ENCODE measurements at regions not wholly inside any gene's neighbourhood (a gene's known extent, or its start where the extent isn't known, plus 50 kb on each side); places are given as distances from the start of the nearest gene placed in this dataset.

DNA sequence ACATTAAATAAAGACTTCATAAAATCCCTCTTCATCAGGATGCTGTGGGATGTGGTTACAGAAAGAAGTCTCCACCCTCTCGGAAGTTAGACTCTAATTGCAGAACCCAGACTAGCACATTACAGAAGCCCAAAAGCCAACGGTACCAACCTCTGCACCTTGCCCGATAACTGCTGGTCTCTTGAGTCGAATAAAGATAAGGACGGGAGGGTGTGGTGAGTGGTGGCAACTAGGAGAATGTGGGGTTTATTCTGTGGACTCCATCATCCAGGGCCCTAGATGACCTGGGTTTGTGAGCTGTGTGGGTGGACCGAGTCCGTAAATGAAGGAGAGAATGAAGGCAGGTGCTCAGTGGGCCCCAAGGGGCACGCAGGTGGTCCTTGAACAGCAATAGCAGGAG lies 462.8 kb upstream of the ID2 start:
- DNase-seq = no peak

DNA sequence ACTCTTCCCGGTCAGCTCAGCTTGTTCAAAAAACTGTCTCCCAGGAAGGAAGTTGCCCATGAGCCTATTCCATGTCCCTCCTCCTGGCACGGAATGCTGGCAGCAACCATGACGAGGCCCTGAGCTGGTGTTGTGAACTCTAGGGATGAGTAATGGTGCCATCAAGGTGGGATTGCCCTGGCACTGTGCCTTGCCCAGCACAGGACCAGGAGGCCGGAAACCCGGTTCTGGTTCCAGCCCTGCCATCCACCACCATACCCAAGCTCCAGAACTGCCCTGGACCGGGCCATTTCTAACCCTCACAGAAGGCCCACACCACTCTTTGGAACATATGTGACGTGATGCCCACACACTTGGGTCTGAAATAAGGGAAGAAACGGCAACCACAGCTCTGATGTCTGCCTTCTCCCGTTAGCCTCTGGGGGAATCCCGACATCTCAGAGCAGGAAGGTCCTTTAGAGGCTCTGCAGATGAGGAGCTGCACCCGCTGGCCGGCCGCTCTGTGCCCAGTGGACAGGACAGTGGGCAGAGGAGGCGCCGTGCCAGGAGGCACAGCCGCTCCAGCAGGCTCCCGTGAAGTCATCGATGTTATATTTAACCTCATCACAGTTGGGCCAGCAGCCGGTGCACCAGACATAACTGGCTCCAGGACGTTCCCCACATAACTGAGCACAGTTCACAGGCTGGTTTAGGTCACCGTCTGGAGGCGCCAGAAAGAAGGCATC lies 462.1 kb upstream of the ID2 start:
- DNase-seq = no peak

DNA sequence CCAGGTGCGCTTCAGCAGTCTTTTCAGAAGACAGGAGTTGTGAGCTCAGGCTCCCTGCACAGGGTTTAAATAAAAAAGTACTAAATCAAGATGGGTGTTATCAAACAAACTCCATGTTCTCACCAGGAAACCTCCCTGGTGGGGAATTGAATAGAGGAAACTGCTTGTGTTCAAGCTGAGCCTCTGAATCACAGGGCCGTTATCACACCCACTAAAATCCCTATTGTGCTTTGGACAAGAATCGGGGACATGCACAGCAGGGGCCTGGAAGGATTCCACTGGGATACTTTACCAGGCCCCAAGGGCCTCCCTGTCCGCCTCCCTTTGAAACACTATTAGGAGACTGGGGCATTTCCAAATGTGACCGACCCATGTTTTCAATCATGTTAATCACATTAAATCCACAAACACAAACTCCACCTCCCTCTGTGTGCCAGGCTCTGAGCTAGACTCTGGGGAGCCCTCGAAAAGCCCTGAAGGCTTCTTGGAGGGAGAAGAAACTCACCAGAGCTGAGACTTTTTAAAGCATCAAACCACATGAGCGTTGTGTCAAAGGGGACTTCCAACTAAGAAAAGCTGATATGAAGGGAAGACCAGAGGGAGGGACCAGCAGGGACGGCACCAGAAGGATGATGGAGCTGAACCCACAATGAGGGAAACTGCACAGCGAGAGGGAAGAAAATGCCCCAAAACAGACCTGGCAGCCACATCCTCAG lies 458.7 kb upstream of the ID2 start:
- DNase-seq = no peak

DNA sequence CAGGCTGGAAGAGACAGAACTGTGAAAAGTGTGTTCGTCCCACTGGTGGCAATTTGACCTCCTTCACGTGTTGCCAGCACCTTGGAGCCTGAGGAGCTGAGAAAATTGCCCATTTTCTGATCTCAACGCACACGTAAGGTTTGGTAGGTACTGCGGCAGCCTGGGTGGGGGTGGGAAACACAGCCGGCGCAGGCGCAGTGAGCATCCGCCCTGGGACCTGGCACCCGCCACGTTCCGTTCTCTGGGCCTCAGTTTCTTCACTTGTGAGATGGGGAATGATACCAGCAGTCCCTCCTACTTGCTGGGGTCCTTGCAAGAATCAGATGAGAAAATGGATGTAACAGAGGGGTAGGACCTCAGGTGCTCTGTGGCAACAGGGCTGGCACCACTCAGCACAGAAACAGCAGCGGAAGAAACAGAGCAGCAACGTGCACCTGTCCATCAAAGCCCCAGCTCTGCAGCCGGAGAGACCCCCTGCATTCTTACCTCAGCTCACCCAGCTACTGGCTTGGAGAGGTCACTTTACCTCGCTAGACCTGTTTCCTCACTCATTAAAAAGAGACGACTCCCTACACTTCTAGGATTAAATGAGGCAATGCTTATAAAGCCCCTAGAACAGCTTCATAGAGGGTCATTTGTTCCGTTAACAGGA lies 458.0 kb upstream of the ID2 start:
- DNase-seq = no peak

DNA sequence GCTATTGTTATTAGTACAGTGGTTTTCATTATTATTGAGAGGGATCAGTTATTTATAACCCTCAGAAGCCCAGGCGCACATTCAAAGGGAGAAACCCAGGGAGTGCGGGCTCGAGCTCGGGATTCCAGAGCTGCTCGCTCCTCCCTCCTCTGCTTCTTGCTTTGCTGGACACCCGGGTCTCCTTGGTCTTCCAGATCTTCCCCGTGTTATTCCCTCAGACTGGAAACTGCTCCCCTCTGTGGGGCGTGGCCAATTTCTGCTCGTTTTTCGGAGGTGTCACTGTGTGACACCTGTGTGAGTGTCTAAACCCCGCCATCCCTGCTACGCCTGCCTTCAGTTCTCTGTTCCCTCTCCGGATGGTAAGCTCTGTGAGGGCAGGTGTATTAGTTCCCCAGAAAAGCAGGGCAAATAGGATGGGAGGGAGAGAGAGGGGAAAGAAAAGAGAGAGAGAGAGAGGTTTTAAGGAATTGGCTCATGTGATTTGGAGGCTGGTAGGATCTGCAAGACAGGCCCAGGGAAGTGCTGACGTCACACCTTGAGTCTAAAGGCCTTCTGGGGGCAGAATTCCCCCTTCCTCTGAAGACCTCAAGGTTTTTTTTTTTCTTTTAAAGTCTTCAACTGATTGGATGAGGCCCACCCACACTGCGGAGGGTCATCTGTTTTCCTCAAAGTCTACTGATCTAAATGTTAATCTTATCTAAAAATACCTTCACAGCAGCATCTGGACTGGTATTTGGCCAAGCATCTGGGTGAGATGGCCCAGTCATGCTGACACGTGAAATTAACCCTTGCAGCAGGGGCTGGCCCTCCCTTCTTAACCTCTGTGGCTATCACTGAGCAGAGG lies 457.3 kb upstream of the ID2 start:
- no peak for DNase-seq

DNA sequence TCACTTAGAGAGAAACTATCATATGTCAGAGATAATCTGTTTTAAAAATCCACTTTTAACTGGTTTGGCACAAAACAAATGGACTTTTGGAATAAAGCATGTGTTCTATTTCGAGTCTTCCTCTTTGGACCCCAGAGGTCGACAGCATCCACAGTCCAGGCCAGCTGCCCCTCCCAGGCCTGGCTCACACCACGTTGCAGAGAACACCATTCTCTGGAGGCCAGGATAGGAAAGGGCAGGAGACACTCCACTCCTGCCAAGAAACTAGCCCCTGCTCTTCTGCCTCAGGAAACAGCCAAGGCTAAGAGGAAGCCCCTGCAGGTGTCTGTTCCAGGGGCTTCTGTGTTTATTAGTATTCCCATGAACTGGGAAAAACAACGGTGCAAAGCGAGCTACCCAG lies 456.6 kb upstream of the ID2 start:
- no peak for DNase-seq

DNA sequence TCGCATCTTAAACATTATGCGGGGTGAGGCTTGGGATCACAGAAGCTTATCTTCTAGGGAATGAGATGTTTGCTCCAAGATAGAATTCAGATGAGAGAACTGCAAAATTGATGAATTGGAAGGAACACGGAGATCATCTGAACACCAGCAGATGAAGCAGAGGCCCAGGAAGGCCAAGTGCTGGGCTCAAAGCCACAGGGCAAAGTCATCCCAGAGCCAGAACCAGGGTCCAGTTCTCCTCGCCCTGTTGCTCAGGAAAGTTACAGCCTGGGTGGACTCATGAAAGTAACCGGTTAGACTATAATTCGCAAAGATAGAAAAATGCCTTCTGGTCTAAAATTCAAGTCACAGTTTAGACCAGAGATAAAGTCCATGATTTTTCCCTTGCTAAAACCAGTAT lies 456.1 kb upstream of the ID2 start:
- no peak for DNase-seq

DNA sequence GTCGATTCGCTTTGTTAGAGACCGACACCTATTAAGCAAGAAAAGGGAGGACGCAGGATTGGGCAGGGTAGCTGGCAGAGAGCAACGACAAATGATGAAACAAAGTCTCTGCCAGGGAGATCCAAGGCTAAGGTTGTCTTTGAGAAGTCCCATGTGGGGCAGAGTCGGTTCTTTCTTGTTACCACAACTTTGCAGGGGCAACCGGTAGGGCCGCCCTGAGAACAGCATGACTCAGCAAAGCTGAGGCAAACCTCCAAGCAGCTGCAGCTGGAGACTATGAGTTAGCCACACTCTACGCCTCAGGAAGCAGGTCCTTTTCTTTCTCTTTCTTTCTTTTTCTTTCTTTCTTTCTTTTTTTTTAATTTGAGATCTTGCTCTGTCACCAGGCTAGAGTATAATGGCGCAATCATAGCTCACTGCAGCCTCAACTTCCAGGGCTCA lies 452.3 kb upstream of the ID2 start:
- DNase-seq = peak; percentile 70

DNA sequence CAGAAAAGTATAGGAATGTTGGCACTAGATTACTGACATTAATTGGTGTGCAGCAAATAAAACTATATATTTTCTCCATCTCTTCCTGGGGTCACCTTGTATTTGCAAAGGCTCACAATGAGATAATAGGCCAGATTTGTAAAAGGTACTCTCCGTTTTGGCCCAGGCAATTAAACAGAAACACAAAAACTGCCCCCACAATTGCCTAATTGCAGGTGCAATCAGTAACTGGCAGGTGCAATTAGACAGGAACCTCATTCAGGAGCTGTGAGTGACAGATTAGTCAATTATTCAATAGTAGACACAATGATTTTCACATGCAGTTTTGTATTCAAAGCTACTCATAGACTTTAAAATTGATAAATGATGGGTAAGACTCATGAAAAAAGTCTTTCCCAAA lies 451.4 kb upstream of the ID2 start:
- DNase-seq = no peak

DNA sequence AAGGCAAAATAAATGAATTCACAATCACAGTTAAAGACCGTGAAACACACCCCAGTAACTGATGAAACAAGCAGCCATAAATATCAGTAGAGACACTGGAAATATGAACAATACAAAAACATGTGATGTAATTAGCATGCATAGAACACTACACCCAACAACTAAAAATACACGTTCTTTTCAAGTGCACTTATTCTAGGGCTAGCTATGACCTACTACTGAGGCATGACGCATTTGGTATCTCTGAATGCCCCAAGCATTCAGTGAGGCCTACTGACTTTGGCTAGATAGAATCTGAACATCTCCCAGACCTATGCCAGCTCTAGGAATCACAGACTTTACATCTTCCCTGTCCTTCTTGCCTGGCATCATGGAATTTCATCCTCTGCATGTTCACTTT lies 450.0 kb upstream of the ID2 start:
- DNase-seq = no peak

DNA sequence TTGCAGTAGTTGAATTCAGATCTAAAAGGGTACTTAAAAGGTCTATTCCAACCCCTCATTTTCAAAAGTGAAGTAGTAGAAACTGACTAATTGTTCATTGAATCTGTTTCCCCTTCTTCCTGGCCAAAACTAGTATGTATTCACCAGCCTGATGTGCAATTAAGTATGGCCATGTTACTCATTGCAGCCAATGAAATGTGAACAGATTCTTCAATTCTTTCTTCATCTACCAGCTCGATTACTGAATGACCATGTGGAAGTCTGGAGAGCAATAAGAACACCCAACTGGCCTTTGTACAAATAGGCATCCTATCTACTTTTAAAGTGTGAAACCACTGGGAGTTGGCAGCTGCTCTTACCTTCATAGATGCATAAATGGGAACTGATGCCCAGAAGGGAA lies 449.0 kb upstream of the ID2 start:
- DNase-seq = no peak

DNA sequence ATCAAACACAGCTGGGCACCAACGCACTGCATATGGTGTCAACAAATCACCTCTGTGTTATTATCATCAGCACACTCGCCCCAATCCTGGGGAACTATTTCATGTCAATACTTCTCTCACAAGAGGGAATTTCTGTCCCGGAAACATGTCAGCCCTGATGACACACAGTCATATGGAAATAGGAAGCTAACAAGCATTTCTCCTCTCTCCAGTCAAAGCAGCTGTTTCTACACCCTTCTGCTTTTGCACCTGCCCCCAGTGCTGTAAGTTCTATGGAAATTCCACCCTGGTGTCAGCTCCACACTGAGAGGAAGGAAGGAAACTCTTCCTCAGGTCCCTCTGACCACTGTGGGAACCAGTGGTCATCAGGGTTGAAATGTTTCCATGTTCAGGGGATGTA lies 447.6 kb upstream of the ID2 start:
- DNase-seq = no peak

DNA sequence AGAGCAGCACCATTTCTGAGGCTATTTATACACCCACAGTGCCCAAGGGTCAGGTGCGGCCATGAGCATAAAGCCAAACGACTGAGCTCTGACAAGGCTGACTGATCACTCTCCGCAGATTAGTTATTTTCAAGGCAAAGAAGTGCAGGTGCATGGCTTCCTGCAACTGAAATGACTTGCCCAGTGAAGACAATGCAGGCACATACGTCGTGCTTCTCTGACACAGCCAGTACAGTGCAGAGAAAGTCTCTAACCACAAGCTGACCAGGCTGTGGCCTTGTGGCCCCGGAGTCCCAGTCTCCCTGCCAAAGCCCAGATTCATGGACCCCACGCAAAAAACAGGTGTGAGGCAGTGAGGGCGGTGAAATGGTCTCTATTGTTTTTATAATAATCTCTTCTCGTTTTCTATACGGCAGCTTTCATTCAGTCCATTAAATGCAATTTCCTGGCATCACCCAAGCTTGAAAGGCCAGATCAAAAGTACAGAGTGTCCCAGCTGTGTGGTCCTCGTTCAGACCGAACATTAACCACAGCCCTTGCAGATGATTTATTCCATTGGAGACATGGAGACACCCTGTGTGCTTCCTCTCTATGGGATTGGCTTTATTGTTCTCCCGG lies 447.0 kb upstream of the ID2 start:
- no peak for DNase-seq

DNA sequence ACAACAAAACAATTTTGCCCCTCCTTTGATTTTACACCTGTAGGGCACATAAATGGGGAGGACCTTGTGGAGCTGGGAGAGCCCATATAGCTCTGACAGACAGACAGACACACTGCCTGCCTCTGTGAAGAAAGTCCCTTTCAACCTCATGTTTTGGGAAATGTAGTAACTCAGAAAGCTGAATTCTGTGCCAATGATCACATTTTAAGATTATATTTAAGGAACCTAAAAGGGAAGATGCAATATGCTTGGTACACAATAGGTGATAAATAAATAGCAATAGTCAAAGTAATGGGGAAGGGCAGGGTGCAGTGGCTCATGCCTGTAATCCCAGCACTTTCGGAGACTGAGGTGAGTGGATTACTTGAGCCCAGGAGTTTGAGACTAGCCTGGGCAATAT lies 446.4 kb upstream of the ID2 start:
- DNase-seq = no peak

DNA sequence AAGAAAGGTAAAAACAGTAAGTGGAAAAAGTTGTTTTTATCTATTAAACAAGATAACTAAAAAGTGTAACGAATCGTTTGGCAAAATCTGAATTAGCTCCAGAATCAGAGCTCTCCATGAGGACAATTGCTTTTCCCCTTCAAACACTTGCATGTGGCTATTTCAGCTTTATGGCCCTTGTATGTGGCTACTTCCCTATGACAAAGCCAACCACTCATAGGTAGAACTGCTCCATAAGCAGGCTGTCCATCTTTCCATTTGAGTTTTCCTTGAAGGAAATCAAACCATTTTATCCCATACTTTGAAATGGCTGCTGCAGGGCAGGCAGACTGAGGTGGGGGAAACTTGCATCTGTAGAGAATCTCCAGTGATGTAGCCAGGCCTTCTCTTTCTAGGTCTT lies 445.5 kb upstream of the ID2 start:
- DNase-seq = no peak

DNA sequence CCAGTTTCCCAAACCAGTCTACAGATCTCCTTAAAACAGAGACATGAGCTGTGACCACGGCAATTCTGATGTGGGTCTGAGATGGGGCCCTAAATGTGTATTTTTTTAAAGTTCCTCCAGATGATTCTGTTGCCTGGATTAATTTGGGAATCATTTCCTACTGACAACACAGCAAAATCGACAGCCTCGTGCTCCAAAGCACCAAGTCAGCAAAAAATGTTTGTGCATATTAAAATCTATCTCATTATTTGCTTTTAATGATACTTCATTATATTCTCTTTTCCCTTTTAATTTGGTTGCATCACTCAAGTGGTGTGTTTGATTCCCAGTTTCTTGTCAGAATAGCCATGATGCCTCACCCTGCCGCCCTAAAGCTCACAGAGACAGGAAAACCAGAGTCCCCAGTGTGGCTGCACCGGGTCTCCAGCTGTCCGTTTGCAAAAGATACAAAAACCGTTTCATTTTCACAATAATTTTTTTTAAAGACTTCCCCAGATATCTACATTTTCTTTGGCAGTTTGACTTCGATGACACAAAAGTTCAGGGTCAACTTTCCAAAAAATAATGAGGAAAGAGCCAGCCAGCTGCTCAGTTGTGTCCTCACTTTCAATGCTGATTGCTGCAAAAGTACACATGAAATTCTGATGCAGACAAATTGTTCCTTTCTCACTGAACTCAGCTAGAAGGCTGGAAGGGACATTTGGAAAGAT lies 443.2 kb upstream of the ID2 start:
- no peak for DNase-seq

DNA sequence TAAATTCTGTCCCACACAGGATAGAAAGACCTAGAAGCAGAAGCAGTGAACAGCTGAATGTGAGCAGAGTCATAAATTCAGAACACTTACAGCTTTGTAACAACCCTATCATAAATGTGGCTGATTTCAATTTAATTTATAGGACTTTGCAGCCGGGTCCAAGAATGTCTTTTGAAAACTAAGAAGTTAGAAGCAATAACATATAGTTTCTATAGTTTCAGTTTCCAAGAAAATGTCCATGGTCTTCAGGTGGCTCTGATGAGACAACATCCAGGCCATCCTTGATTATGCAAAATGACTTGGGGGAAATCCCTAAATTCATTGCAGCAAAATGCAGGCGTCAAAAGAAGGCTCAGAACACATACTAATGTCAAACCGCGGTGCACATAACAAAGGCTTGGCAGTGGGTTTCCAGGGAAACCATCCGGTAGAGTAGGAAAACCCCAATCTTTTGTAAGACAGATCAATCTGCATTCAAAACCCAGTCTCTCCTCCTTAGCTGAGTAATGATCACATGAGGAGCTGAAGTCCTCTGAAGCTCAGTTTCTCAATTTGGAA lies 442.2 kb upstream of the ID2 start:
- no peak for DNase-seq

DNA sequence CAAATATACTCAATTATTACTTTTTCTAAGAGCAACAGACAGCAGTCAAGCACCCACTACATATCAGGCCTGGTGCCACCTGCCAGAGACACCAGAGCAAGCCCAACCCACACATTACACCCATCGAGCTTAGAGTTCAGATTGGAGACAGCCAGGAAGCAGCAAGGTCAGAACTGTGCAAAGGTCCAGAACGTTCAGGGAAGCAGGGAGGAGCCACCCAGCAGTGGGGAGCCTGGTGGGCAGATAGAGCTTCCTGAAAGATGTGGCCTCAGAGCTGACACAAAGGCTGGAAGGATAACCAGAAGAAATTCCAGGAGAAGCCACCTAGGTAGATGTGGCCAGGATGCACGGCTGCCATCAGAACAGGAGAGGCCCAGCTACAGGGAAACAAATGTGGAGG lies 440.5 kb upstream of the ID2 start:
- DNase-seq = no peak

DNA sequence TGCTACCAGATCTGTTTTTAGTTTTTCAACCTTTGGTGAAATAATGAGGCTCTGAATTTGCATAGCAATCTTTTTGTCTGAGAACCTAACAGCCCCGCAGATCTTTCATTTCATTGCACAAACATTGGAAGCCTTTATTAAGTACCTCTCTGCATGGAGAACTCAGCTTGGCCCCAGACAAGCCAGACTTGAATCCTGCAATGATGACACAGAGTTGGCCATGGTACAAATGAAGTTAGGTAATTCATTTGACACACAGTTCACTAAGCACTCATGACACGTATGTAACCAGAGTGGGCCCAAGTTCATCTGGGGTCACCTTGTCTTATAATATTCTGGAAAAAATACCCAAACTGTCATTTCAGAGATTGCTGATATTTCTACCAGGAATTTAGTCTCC lies 439.1 kb upstream of the ID2 start:
- DNase-seq = no peak

DNA sequence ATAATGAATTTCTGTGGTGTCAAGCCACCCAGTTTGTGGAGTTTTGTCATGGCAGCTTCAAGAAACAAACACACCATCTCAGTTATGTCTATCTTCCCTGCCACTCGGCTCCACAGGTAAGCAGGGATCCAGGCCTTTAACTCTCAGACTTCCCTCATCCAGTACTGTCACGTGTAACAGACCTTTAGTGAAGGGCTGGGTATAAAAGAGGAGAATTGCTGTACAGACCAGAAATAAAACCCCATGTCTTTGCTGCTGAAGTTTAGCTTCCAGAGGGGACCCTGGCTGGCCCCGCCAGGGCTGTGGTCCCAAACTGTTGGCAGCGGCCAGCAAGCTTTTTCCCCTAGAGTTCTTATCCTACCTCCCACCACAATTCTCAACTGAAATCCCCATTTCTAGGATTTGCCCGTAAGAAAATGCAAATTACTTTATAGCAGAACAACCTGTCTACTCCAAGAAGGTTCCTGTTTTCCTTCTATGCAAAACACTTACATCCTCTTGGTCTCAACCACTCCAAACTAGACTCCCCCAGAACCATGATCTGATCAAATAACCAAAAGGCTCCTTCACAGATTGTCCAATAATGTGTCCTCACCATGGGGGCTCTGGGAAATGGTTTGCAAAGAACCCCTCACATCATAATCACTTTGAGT lies 438.0 kb upstream of the ID2 start:
- no peak for DNase-seq

DNA sequence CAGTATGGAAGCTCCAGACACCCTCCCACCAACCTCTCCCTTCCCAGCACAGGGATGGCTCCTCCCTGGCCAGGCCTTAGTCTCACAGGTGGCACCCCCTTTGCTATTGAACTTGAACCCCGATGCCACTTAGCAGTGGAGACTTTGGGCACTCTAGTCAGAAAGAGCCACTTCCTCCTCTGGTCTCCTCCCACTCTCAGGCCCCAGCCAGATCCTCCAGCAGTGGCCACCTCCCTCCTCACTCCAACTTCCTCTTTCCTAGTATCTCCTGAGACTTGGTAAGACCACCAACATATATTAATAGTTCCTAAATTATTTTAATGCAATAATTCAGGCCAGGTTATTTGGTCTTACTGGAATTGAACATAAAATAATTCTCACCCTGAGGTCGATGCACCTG lies 437.2 kb upstream of the ID2 start:
- no peak for DNase-seq

All from fibroblast of skin of scalp (primary cell).